Tibial nerve (tissue), 4 donors: ENCODE measurements at regions not wholly inside any gene's neighbourhood (a gene's known extent, or its start where the extent isn't known, plus 50 kb on each side); places are given as distances from the start of the nearest gene placed in this dataset.

Experiments used
- DNase-seq, 2 donors: peaks; one replicate each; pipeline ENCODE4 v3.0.0-alpha.2; 2019; ENCODE audit warnings: low spot score in 2 of 2
- H3K27ac ChIP-seq, 4 donors: fragments of 200-600 bp; sonication (generic) in 3 of 4; one replicate each; pipeline ENCODE4 v1.5.1; 2017 to 2019; ENCODE audit warnings: mild to moderate bottlenecking in 1 of 4
- H3K27me3 ChIP-seq, 2 donors: fragments of 200-600 bp; sonication (generic) in 1 of 2; one replicate each; pipeline versions ENCODE4 v1.5.1 to v1.6.0; 2017 to 2019
- H3K36me3 ChIP-seq, 3 donors: fragments of 200-600 bp; sonication (generic); one replicate each; pipeline ENCODE4 v1.5.1; 2018 to 2019
- H3K4me1 ChIP-seq, 4 donors: fragments of 200-600 bp; sonication (generic) in 3 of 4; one replicate each; pipeline ENCODE4 v1.5.1; 2017 to 2019
- H3K4me3 ChIP-seq, 4 donors: fragments of 200-600 bp; sonication (generic) in 3 of 4; one replicate each; pipeline ENCODE4 v1.5.1; 2017 to 2019; ENCODE audit warnings: mild to moderate bottlenecking in 1 of 4, moderate library complexity in 1 of 4
- H3K9me3 ChIP-seq, 4 donors: fragments of 200-600 bp; sonication (generic) in 3 of 4; one replicate each; pipeline ENCODE4 v1.5.1; 2017 to 2019
- CTCF ChIP-seq, 5 experiments: fragments of 200-600 bp in 3 of 5; fragments of 450-650 bp in 2 of 5; sonication (generic) in 3 of 5; IDR thresholded peaks; one replicate each; pipeline ENCODE4 v1.5.1; 2016 to 2019; ENCODE audit warnings: antibody characterized with exemption in 5 of 5, mild to moderate bottlenecking in 3 of 5, moderate library complexity in 2 of 5
- EP300 ChIP-seq, 2 donors: sonication (generic); formaldehyde crosslinking; IDR thresholded peaks; one replicate each; pipeline ENCODE4 v1.6.1; 2017; ENCODE audit warnings: antibody characterized with exemption in 2 of 2, mild to moderate bottlenecking in 1 of 2
- POLR2A ChIP-seq, 2 donors: fragments of 450-650 bp; IDR thresholded peaks; one replicate each; pipeline ENCODE4 v1.6.1; 2017; ENCODE audit warnings: antibody characterized with exemption in 2 of 2, mild to moderate bottlenecking in 2 of 2, moderate library complexity in 2 of 2
- WGBS, 2 donors: methylation state at CpG; one replicate each; pipeline ENCODE4 v1.1.5; 2018; 5-methylcytosine and 5-hydroxymethylcytosine counted together

DNA sequence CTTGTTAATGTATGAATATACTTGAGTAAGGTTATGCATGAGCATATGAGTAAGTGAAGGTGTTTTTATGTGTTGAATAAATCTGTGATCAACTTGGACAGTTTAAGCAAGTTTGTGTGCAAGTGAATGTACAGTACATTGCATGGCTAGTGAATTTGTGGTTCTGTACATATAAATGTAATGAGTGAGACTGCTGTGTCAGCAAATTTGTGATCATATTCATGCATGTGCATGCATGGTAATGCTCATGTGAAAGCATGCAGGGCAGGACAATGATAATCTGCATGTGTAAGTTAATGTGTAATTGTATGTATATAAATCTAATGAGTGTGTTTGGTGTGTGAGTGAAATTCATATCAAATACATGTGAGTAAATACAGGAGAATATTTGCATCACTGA, 188.5 kb downstream of the PWWP3B start:
- Histone ChIP-seq H3K4me3 (no peak overlapping the region), H3K27ac (no peak overlapping the region), H3K9me3 (no peaks in the 10 kb centered on the region), H3K4me1 (no peaks in the 10 kb centered on the region), H3K36me3 (no peaks in the 10 kb centered on the region), H3K27me3 (peaks cover 0 to 8% of the 10 kb centered on the region in 2 donors)
- no peak for DNase-seq
- TF ChIP-seq CTCF (IDR thresholded peaks at IDR 0.05), result no peak
- no peak for TF ChIP-seq POLR2A (IDR thresholded peaks at IDR 0.05)
- no peak for TF ChIP-seq EP300 (IDR thresholded peaks at IDR 0.05)

- Histone ChIP-seq H3K36me3 (no peaks in the 10 kb centered on the region), H3K27me3 (peaks cover 0 to 22% of the 10 kb centered on the region in 2 donors), H3K4me1 (no peaks in the 10 kb centered on the region), H3K27ac (no peak overlapping the region), H3K4me3 (no peak overlapping the region), H3K9me3 (no peaks in the 10 kb centered on the region)
- TF ChIP-seq EP300 (IDR thresholded peaks at IDR 0.05), result no peak
- TF ChIP-seq CTCF (IDR thresholded peaks at IDR 0.05), result no peak
- no peak for TF ChIP-seq POLR2A (IDR thresholded peaks at IDR 0.05)
- DNase-seq, result no peak
- WGBS, 2 donors, result 80 to 93% methylated on average over 1 to 5 of the region's 5 CpGs
These were observed 195.1 kb downstream of the PWWP3B start for GRCh38 chrX:106363214-106363613.

DNA sequence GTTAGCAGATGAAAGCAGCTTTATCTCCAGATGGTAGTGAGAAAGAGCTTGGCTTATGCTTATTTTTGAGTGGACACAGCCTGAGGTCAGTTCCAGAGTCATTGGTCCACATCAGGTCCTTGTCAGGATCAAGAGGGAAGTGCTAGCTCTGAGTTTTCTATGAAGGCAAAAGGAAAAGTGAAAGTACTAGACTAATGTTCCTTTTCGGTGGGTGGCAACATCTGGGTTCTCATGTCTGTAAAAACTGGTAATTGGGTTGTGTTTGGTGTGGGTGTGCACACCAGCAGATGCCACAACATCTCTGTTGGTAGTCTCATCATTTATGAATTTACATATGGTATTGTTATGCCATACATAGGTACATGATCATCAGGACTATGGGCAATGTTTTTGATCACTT, 210.5 kb downstream of the PWWP3B start:
- no peak overlapping the region for H3K4me3 ChIP-seq
- no peaks in the 10 kb centered on the region for H3K36me3 ChIP-seq
- WGBS, 2 donors, result 92 to 100% methylated on average over 1 of the region's 1 CpG
- no peak overlapping the region for H3K27ac ChIP-seq
- DNase-seq, result no peak
- H3K4me1 ChIP-seq, result no peaks in the 10 kb centered on the region
- H3K27me3 ChIP-seq, result no peaks in the 10 kb centered on the region
- no peaks in the 10 kb centered on the region for H3K9me3 ChIP-seq
- no peak for TF ChIP-seq EP300 (IDR thresholded peaks at IDR 0.05)
- no peak for TF ChIP-seq POLR2A (IDR thresholded peaks at IDR 0.05)
- no peak for TF ChIP-seq CTCF (IDR thresholded peaks at IDR 0.05)

DNA sequence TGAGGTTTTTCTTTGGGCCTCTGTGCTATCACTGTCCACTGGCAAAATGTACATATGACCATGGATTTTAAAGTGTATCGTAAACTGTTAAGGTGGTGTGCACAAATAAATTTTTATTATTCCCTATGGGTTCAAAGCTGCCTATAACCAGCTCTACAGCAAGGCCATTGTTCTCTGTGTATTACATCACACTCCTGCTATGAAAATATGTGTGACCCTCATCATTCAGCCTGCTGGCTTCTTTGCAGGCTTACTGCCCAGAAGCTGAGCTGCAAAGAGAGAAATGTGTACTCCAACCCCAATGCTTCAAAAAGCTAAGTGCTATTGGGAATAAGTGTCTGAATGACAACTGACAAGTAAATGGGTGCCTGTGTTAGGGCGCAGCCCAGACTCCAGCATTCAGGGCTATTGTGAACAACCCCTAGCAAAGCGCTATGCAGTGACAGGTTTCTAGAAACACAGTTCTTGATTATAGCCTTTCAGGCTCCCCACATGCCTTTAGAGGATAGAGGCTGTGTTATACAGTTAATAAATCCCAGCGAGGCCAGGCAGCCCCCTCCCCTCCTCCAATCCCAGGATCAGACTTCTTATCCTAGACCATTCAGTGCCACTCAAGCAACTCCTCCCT, 220.4 kb upstream of the RADX start:
- Histone ChIP-seq H3K27ac (no peak overlapping the region), H3K36me3 (no peaks in the 10 kb centered on the region), H3K4me3 (no peak overlapping the region), H3K9me3 (no peaks in the 10 kb centered on the region), H3K4me1 (no peaks in the 10 kb centered on the region), H3K27me3 (no peaks in the 10 kb centered on the region)
- 21 to 42% methylated on average over 4 of the region's 4 CpGs for whole genome bisulfite sequencing, 2 donors
- no peak for TF ChIP-seq EP300 (IDR thresholded peaks at IDR 0.05)
- no peak for TF ChIP-seq CTCF (IDR thresholded peaks at IDR 0.05)
- no peak for TF ChIP-seq POLR2A (IDR thresholded peaks at IDR 0.05)
- no peak for DNase-seq

DNA sequence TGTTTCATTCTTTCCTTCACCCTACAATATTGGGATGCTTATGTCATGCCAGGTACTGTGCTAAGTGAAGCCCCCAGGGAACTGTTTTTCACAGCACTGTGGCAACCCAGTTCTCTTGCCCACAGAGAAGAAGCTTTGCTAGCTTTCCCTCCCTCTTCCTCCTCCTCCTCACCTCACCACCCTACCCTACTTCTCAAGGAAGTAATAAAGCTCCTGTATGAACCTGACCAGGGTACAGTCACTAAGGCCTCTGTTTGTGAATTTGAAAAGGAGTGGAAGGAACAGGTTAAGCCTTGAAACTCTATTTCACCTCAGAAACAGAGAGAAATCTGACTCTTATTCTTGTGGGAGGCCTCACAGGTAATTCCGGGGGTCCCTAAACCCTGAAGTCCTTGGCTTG, 219.4 kb upstream of the RADX start:
- Histone ChIP-seq H3K9me3 (no peaks in the 10 kb centered on the region), H3K4me3 (no peak overlapping the region), H3K27ac (no peak overlapping the region), H3K4me1 (no peaks in the 10 kb centered on the region), H3K36me3 (no peaks in the 10 kb centered on the region), H3K27me3 (peaks cover 0 to 4% of the 10 kb centered on the region in 2 donors)
- WGBS, 2 donors, result 75 to 86% methylated on average over 1 of the region's 1 CpG
- no peak for TF ChIP-seq POLR2A (IDR thresholded peaks at IDR 0.05)
- TF ChIP-seq CTCF (IDR thresholded peaks at IDR 0.05), result no peak
- no peak for TF ChIP-seq EP300 (IDR thresholded peaks at IDR 0.05)
- no peak for DNase-seq
